HG03565 (cell line): ENCODE measurements at regions not wholly inside any gene's neighbourhood (a gene's known extent, or its start where the extent isn't known, plus 50 kb on each side); places are given as distances from the start of the nearest gene placed in this dataset.

ENCODE experiments used
- ATAC-seq: cut with Tn5 transposase; IDR thresholded peaks from one replicate; pipeline ENCODE4 v1.9.1; 2021; ENCODE audit warnings: mild to moderate bottlenecking, moderate library complexity; ENCODE audit not compliant: unreplicated experiment

GRCh38 chr1:116230712-116231111 lies 119.5 kb downstream of the MAB21L3 start:
- no peak for ATAC-seq

- ATAC-seq = no peak
Observed at GRCh38 chr1:116231752-116232151, 120.6 kb downstream of the MAB21L3 start.

GRCh38 chr1:116232989-116233514 lies 121.9 kb downstream of the MAB21L3 start:
- ATAC-seq = no peak

GRCh38 chr1:116234429-116234828 lies 123.2 kb downstream of the MAB21L3 start:
- ATAC-seq = no peak

GRCh38 chr1:116239916-116240315 lies 128.7 kb downstream of the MAB21L3 start:
- ATAC-seq = no peak

GRCh38 chr1:116242741-116243140 lies 130.3 kb upstream of the ATP1A1 start:
- ATAC-seq = no peak

- no peak for ATAC-seq
Observed at GRCh38 chr1:116243333-116244054, 129.6 kb upstream of the ATP1A1 start.

- ATAC-seq = no peak
Observed at GRCh38 chr1:116246174-116246573, 126.9 kb upstream of the ATP1A1 start.

- ATAC-seq = no peak
Observed at GRCh38 chr1:116252271-116252670, 120.8 kb upstream of the ATP1A1 start.

- ATAC-seq = no peak
Observed at GRCh38 chr1:116252785-116253184, 120.3 kb upstream of the ATP1A1 start.

- no peak for ATAC-seq
Observed at GRCh38 chr1:116253566-116254382, 119.3 kb upstream of the ATP1A1 start.

GRCh38 chr1:116254776-116255175 lies 118.3 kb upstream of the ATP1A1 start:
- no peak for ATAC-seq

- ATAC-seq = no peak
Observed at GRCh38 chr1:116255486-116256285, 117.4 kb upstream of the ATP1A1 start.

GRCh38 chr1:116256286-116256649 lies 116.8 kb upstream of the ATP1A1 start:
- ATAC-seq = no peak

GRCh38 chr1:116256875-116257274 lies 116.2 kb upstream of the ATP1A1 start:
- ATAC-seq = no peak

- ATAC-seq = peak; percentile 59
Observed at GRCh38 chr1:116257341-116257767, 115.7 kb upstream of the ATP1A1 start.

- ATAC-seq = no peak
Observed at GRCh38 chr1:116257836-116258235, 115.2 kb upstream of the ATP1A1 start.

GRCh38 chr1:116258668-116259419 lies 114.2 kb upstream of the ATP1A1 start:
- ATAC-seq = no peak

GRCh38 chr1:116259663-116260062 lies 113.4 kb upstream of the ATP1A1 start:
- ATAC-seq = no peak

GRCh38 chr1:116260115-116260514 lies 112.9 kb upstream of the ATP1A1 start:
- ATAC-seq = no peak
